HL-60 (cell line): ENCODE measurements at regions not wholly inside any gene's neighbourhood (a gene's known extent, or its start where the extent isn't known, plus 50 kb on each side); places are given as distances from the start of the nearest gene placed in this dataset.

Experiments used
- DNase-seq, 2 experiments: peaks; one replicate each; pipeline ENCODE4 v3.0.0-alpha.2; 2010 to 2020; ENCODE audit warnings: low read depth in 1 of 2, low spot score in 1 of 2
- H3K27ac ChIP-seq: fragments of 250-450 bp; sonication (Bioruptor Pico); replicated peaks from 2 replicates; pipeline ENCODE4 v1.5.1; 2020; ENCODE audit warnings: mild to moderate bottlenecking, moderate library complexity
- H3K27me3 ChIP-seq: fragments of 250-450 bp; sonication (Bioruptor Pico); 2 replicates; pipeline ENCODE4 v1.5.1; 2021; ENCODE audit warnings: mild to moderate bottlenecking, moderate library complexity; ENCODE audit not compliant: insufficient read depth, poor library complexity, severe bottlenecking
- H3K4me3 ChIP-seq: replicated peaks from 2 replicates; pipeline ENCODE4 v1.5.1; 2011; ENCODE audit warnings: mild to moderate bottlenecking, control low read depth, low read length; ENCODE audit not compliant: insufficient read depth
- GABPA ChIP-seq: IDR thresholded peaks from 2 replicates; pipeline ENCODE4 v1.6.1; 2012; ENCODE audit warnings: low read depth
- POLR2AphosphoS5 ChIP-seq: IDR thresholded peaks from 2 replicates; pipeline ENCODE4 v1.6.1; 2012; ENCODE audit warnings: low read depth
- REST ChIP-seq: IDR thresholded peaks from 2 replicates; pipeline ENCODE4 v1.6.1; 2012; ENCODE audit warnings: low read depth; ENCODE audit not compliant: insufficient replicate concordance
- SPI1 ChIP-seq: IDR thresholded peaks from 2 replicates; pipeline ENCODE4 v1.6.1; 2012; ENCODE audit warnings: low read depth, mild to moderate bottlenecking, borderline replicate concordance
- TF ChIP-seq, protein P1 (sequence below): IDR thresholded peaks from one replicate; pipeline ENCODE4 v1.5.1; 2011; ENCODE audit warnings: low read length, control low read depth, inconsistent platforms; ENCODE audit not compliant: insufficient read depth

- Histone ChIP-seq H3K27ac (no peak overlapping the region), H3K27me3 (peaks cover 2% of the 10 kb centered on the region), H3K4me3 (no peak overlapping the region)
- TF ChIP-seq GABPA (no peak), POLR2AphosphoS5 (no peak), REST (no peak), SPI1 (no peak)
- TF ChIP-seq, protein P1, sequence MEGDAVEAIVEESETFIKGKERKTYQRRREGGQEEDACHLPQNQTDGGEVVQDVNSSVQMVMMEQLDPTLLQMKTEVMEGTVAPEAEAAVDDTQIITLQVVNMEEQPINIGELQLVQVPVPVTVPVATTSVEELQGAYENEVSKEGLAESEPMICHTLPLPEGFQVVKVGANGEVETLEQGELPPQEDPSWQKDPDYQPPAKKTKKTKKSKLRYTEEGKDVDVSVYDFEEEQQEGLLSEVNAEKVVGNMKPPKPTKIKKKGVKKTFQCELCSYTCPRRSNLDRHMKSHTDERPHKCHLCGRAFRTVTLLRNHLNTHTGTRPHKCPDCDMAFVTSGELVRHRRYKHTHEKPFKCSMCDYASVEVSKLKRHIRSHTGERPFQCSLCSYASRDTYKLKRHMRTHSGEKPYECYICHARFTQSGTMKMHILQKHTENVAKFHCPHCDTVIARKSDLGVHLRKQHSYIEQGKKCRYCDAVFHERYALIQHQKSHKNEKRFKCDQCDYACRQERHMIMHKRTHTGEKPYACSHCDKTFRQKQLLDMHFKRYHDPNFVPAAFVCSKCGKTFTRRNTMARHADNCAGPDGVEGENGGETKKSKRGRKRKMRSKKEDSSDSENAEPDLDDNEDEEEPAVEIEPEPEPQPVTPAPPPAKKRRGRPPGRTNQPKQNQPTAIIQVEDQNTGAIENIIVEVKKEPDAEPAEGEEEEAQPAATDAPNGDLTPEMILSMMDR, result no peak
- no peak for DNase-seq
Measured at GRCh38 chr10:83612746-83613145, 526.6 kb upstream of the GHITM start.

DNA sequence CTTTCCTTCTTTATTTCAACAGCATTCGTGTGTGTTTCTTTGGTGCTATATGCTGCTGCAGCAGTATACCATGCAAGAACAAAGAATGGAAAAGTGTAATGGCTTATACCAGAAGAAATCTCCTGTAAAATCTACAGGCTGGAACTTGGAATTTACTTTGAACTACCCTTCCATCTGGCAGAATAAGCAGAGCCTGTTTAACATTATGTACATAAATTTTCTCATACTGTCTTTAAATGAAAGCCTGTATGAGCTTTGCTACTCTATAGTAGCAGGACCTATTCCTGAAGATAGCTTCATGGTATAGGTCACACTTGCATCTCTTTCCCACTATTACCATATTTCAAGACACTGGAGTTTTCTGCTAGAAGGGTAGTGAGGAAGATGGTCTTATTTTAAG lies 522.1 kb upstream of the GHITM start:
- no peak for DNase-seq
- H3K27ac ChIP-seq, result no peak overlapping the region
- TF ChIP-seq, protein P1, result no peak
- TF ChIP-seq GABPA (no peak), SPI1 (no peak), POLR2AphosphoS5 (no peak), REST (no peak)
- H3K27me3 ChIP-seq, result peaks cover 2% of the 10 kb centered on the region
- H3K4me3 ChIP-seq, result no peak overlapping the region

- DNase-seq, result no peak
- TF ChIP-seq POLR2AphosphoS5 (no peak), REST (no peak)
- no peak overlapping the region for H3K27ac ChIP-seq
- no peaks in the 10 kb centered on the region for H3K27me3 ChIP-seq
- no peak overlapping the region for H3K4me3 ChIP-seq
Measured at GRCh38 chr10:83617692-83618545, 521.4 kb upstream of the GHITM start.
